Heart right ventricle (tissue), 16 donors: ENCODE measurements at regions not wholly inside any gene's neighbourhood (a gene's known extent, or its start where the extent isn't known, plus 50 kb on each side); places are given as distances from the start of the nearest gene placed in this dataset.

Experiments used
- ATAC-seq, 8 donors: fragments of 200-7000 bp; cut with Tn5 transposase; one replicate each; pipeline ENCODE4 v1.9.1; 2020; ENCODE audit warnings: mild to moderate bottlenecking in 8 of 8, moderate library complexity in 8 of 8, moderate number of reproducible peaks in 1 of 8
- DNase-seq, 2 donors: peaks; one replicate each; pipeline ENCODE4 v3.0.0-alpha.2; 2020
- H3K27ac ChIP-seq, 10 donors: fragments of 200-600 bp; sonication (generic) in 2 of 10; one replicate each; pipeline versions ENCODE4 v1.5.0 to v1.8.0; 2020 to 2022; ENCODE audit warnings: mild to moderate bottlenecking in 3 of 10
- H3K27me3 ChIP-seq, 7 donors: fragments of 200-600 bp; one replicate each; pipeline ENCODE4 v1.8.0; 2021 to 2022; ENCODE audit warnings: mild to moderate bottlenecking in 2 of 7
- H3K36me3 ChIP-seq, 9 donors: fragments of 200-600 bp; sonication (generic) in 1 of 9; one replicate each; pipeline versions ENCODE4 v1.5.0 to v1.8.0; 2020 to 2022; ENCODE audit warnings: mild to moderate bottlenecking in 2 of 9
- H3K4me1 ChIP-seq, 9 donors: fragments of 200-600 bp; sonication (generic) in 1 of 9; one replicate each; pipeline versions ENCODE4 v1.5.0 to v1.8.0; 2020 to 2022; ENCODE audit warnings: mild to moderate bottlenecking in 4 of 9
- H3K4me3 ChIP-seq, 10 donors: fragments of 200-600 bp; sonication (generic) in 2 of 10; one replicate each; pipeline versions ENCODE4 v1.5.0 to v1.8.0; 2020 to 2022; ENCODE audit warnings: mild to moderate bottlenecking in 7 of 10, moderate library complexity in 2 of 10
- H3K9me3 ChIP-seq, 11 donors: fragments of 200-600 bp in 10 of 11; sonication (generic) in 2 of 11; one replicate each; pipeline versions ENCODE4 v1.5.0 to v1.8.0; 2013 to 2022; ENCODE audit warnings: mild to moderate bottlenecking in 2 of 11, control low read depth in 1 of 11, moderate library complexity in 1 of 11
- WGBS, 2 donors: extraction: QIAGEN DNeasy Blood & Tissue Kit; methylation state at CpG; one replicate each; pipeline ENCODE4 v1.1.7; 2013; ENCODE audit warnings: inconsistent platforms in 1 of 2; 5-methylcytosine and 5-hydroxymethylcytosine counted together
- intact Hi-C, 10 donors: fragments of 100-400 bp; cut with DNase I; formaldehyde crosslinking; loops; one replicate each; pipeline versions ENCODE4 v1.11.1 to v1.14.2; 2022
- TF ChIP-seq, protein P1 (sequence below), 9 donors: fragments of 200-600 bp; sonication (generic) in 2 of 9; IDR thresholded peaks; one replicate each; pipeline versions ENCODE4 v1.5.0 to v1.8.0; 2021 to 2022; ENCODE audit warnings: antibody characterized with exemption in 9 of 9, mild to moderate bottlenecking in 5 of 9, moderate library complexity in 1 of 9
- donor health status: Arrhythmogenic right ventricular cardiomyopathy.
- donor health status: ischemic (EF 13 %, LVEDD 7.1; RV severe dilation, severe dysfunction).
- donor health status: healthy with polysubstance abuse.
- donor health status: DM: no; HTN: yes; CAD: no.
- donor health status: DM: no; HTN: no; CAD: no.
- donor health status: ischemic (EF 25% LVEDD 6.9; RV normal size, moderate dysfunction).
- donor health status: ischemic (EF 25% LVEDD 5.7; RV mildly dilated, moderate dysfunction).
- donor health status: healthy.
- donor health status: DM: yes; HTN: yes; CAD: no.
- donor health status: Ischemic cardiomyopathy.
- donor health status: ischemic (EF 35%, LVEDD 5.7; RV mildly dilated, moderate dysfunction).
- donor health status: nonischemic (EF 11% LVEDD 7.7; RV severe dilation, severe dysfunction).
- donor health status: DM: yes; HTN: yes; CAD: no.
- donor health status: PGD.
- donor health status: ischemic (EF 29% LVEDD 5.4; RV normal size, mild dysfunction).
- donor health status: nonischemic (EF 23%, LVEDD 6.1; RV moderate dilation, normal function).

DNA sequence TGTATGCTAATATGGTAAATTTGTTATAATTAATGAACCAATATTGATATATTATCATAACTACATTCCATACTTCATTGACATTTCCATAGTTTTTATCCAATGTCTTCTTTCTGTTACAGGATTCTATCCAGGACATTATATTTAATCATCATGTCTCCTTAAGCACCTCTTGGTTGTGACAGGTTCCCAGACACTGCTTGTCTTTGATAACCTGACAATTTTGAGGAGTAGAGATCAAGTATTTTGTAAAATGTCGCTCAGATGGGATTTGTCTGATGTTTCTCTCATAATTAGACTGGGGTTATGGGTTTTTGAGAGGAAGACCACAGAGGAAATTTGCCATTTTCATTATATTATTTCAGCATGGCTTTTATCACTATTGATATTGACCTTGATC is 317.4 kb downstream of the PLOD2 start:
- no peak overlapping the region for H3K27ac ChIP-seq
- no peak overlapping the region for H3K4me3 ChIP-seq
- ATAC-seq (no peak), DNase-seq (no peak)
- H3K4me1 ChIP-seq, result no peaks in the 10 kb centered on the region
- intact Hi-C loops, result no loop called here
- no peaks in the 10 kb centered on the region for H3K36me3 ChIP-seq
- no peaks in the 10 kb centered on the region for H3K27me3 ChIP-seq
- H3K9me3 ChIP-seq, result no peaks in the 10 kb centered on the region
- 63 to 72% methylated on average over 1 of the region's 1 CpG for WGBS, 2 donors
- TF ChIP-seq, protein P1, sequence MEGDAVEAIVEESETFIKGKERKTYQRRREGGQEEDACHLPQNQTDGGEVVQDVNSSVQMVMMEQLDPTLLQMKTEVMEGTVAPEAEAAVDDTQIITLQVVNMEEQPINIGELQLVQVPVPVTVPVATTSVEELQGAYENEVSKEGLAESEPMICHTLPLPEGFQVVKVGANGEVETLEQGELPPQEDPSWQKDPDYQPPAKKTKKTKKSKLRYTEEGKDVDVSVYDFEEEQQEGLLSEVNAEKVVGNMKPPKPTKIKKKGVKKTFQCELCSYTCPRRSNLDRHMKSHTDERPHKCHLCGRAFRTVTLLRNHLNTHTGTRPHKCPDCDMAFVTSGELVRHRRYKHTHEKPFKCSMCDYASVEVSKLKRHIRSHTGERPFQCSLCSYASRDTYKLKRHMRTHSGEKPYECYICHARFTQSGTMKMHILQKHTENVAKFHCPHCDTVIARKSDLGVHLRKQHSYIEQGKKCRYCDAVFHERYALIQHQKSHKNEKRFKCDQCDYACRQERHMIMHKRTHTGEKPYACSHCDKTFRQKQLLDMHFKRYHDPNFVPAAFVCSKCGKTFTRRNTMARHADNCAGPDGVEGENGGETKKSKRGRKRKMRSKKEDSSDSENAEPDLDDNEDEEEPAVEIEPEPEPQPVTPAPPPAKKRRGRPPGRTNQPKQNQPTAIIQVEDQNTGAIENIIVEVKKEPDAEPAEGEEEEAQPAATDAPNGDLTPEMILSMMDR (IDR thresholded peaks at IDR 0.05), result no peak

DNA sequence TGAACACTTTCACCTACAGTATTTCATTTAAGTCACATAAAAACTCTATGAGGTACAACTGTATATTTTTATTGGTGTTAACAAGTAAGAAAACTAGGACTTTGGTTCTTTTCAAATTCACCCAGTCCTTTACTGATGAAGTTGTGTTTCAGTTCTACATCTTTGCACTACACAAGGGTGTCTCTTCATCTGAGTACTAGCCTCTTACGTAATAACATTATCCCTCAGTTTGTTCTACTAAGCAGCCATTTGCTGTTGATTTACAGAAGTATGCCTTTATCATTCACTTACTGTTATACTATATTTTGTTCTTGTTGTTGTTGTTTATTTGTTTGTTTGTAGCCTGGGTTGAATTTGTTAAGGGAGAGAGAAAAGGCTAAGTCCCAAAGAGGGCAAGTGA is 311.9 kb downstream of the PLOD2 start:
- Histone ChIP-seq H3K4me3 (no peak overlapping the region), H3K27me3 (no peaks in the 10 kb centered on the region), H3K9me3 (no peaks in the 10 kb centered on the region), H3K36me3 (no peaks in the 10 kb centered on the region), H3K27ac (no peak overlapping the region), H3K4me1 (no peaks in the 10 kb centered on the region)
- TF ChIP-seq, protein P1 (IDR thresholded peaks at IDR 0.05), result no peak
- ATAC-seq (no peak), DNase-seq (no peak)
- 95 to 98% methylated on average over 1 of the region's 1 CpG for WGBS, 2 donors
- intact Hi-C loops, result no loop called here

DNA sequence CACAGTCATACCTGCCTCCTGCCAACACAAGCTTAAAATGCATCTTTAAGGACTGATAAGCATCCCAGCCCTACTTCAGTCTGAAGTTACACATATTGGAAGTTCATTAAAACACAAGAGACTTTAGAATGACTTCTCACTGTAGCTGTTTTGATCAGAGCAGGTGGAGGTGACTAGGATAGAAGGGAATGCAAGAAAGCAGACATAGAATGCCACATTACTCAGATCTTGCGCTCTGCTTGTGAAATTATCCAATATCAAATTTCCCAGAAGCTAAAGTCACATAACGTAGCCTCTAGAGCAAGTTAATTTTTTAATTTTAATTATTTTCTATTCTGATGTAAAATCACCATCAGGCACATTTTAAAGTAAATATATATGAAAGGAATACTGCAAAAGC is 306.5 kb downstream of the PLOD2 start:
- no peak for ATAC-seq
- WGBS, 2 donors, result 84 to 85% methylated on average over 2 of the region's 2 CpGs
- TF ChIP-seq, protein P1 (IDR thresholded peaks at IDR 0.05), result no peak
- Histone ChIP-seq H3K27ac (no peak overlapping the region), H3K36me3 (no peaks in the 10 kb centered on the region), H3K4me3 (no peak overlapping the region), H3K9me3 (no peaks in the 10 kb centered on the region), H3K27me3 (no peaks in the 10 kb centered on the region), H3K4me1 (no peaks in the 10 kb centered on the region)
- DNase-seq, result no peak
- intact Hi-C loops, result no loop called here

DNA sequence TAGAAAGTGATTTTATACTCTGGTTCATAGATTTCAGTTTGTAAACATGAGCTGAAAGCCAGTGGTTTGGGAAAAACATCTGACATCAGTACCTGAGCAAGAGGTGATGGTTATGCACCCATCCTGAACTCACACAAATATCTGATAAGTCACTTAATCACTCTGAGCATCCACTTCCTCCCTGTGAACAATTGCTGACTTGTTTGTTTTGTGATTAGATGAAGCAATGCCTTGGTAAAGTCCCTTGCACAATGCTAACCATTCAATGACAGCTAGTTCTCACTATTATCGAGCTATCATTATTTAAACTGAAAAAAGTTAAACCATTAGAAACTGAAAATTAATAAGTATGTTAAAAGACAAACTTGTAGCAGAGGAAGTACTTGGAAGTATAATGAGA is 303.0 kb downstream of the PLOD2 start:
- Histone ChIP-seq H3K27ac (no peak overlapping the region), H3K4me3 (no peak overlapping the region), H3K27me3 (no peaks in the 10 kb centered on the region), H3K4me1 (no peaks in the 10 kb centered on the region), H3K9me3 (no peaks in the 10 kb centered on the region), H3K36me3 (no peaks in the 10 kb centered on the region)
- no peak for ATAC-seq
- 55 to 80% methylated on average over 1 of the region's 1 CpG for WGBS, 2 donors
- no peak for DNase-seq
- TF ChIP-seq, protein P1 (IDR thresholded peaks at IDR 0.05), result no peak
- intact Hi-C loops, result no loop called here

DNA sequence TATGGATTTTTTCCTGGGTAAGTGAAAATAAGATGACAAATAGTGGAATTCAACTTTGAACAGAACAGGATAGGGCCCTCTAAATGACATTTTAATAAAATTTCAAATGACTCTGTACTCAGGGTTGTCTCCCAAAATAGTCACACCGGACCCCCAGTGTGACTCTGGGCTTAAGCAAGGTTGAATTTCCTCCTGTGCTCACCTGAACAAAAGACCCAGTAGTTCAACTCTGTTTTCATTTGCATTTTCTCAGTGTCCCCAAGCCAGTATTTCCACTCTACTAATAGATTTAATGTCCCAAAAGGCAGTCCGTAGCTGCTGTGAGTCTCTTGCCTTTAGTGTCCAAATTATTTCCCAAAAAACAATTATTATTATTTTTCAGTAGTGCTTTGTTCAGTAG is 296.6 kb downstream of the PLOD2 start:
- TF ChIP-seq, protein P1 (IDR thresholded peaks at IDR 0.05), result no peak
- intact Hi-C loops, result no loop called here
- H3K4me3 ChIP-seq, result no peak overlapping the region
- 78 to 83% methylated on average over 2 of the region's 2 CpGs for WGBS, 2 donors
- DNase-seq, result no peak
- no peaks in the 10 kb centered on the region for H3K9me3 ChIP-seq
- H3K27ac ChIP-seq, result no peak overlapping the region
- H3K36me3 ChIP-seq, result no peaks in the 10 kb centered on the region
- H3K27me3 ChIP-seq, result no peaks in the 10 kb centered on the region
- no peak for ATAC-seq
- H3K4me1 ChIP-seq, result no peaks in the 10 kb centered on the region
